ENCODE measurements at regions not wholly inside any gene's neighbourhood (a gene's known extent, or its start where the extent isn't known, plus 50 kb on each side); places are given as distances from the start of the nearest gene placed in this dataset.
"Not testable (repeated sequence)": the region's sequence is repeated elsewhere in the genome, so short reads cannot be mapped to it uniquely, and the experiment has no call there.

GRCh38 chr11:115981814-115982471, 477.7 kb upstream of the CADM1 start:
- no peak for DNase-seq (ENCODE audit: low spot score)

GRCh38 chr11:115981104-115981481, 476.9 kb upstream of the CADM1 start:
- no peak for DNase-seq (ENCODE audit: low spot score)

GRCh38 chr11:115980337-115981103, 476.3 kb upstream of the CADM1 start:
- no peak for DNase-seq (ENCODE audit: low spot score)

GRCh38 chr11:115974703-115975102, 470.5 kb upstream of the CADM1 start:
- DNase-seq (ENCODE audit: low spot score) = no peak

- not testable (repeated sequence) for DNase-seq (ENCODE audit: low spot score)
Measured at GRCh38 chr11:115967203-115967602, 463.0 kb upstream of the CADM1 start.

GRCh38 chr11:115965767-115966504, 461.7 kb upstream of the CADM1 start:
- DNase-seq (ENCODE audit: low spot score) = no peak

- DNase-seq (ENCODE audit: low spot score) = no peak
Measured at GRCh38 chr11:115964091-115964490, 459.9 kb upstream of the CADM1 start.

- no peak for DNase-seq (ENCODE audit: low spot score)
Measured at GRCh38 chr11:115963156-115963555, 458.9 kb upstream of the CADM1 start.

GRCh38 chr11:115961159-115962003, 457.2 kb upstream of the CADM1 start:
- DNase-seq (ENCODE audit: low spot score) = no peak

- no peak for DNase-seq (ENCODE audit: low spot score)
Measured at GRCh38 chr11:115959081-115959486, 454.9 kb upstream of the CADM1 start.

GRCh38 chr11:115958089-115959000, 454.1 kb upstream of the CADM1 start:
- no peak for DNase-seq (ENCODE audit: low spot score)

GRCh38 chr11:115955803-115956202, 451.6 kb upstream of the CADM1 start:
- no peak for DNase-seq (ENCODE audit: low spot score)

GRCh38 chr11:115950660-115951059, 446.4 kb upstream of the CADM1 start:
- DNase-seq (ENCODE audit: low spot score) = no peak

GRCh38 chr11:115944596-115944995, 440.4 kb upstream of the CADM1 start:
- DNase-seq (ENCODE audit: low spot score) = no peak

- DNase-seq (ENCODE audit: low spot score) = no peak
Measured at GRCh38 chr11:115942011-115942410, 437.8 kb upstream of the CADM1 start.

GRCh38 chr11:115941481-115941993, 437.3 kb upstream of the CADM1 start:
- peak; percentile 55 for DNase-seq (ENCODE audit: low spot score)

- no peak for DNase-seq (ENCODE audit: low spot score)
Measured at GRCh38 chr11:115941044-115941443, 436.8 kb upstream of the CADM1 start.

- DNase-seq (ENCODE audit: low spot score) = no peak
Measured at GRCh38 chr11:115939731-115940421, 435.7 kb upstream of the CADM1 start.

GRCh38 chr11:115939104-115939730, 435.0 kb upstream of the CADM1 start:
- DNase-seq (ENCODE audit: low spot score) = no peak
